Lung (tissue), 11 donors: ENCODE measurements at regions not wholly inside any gene's neighbourhood (a gene's known extent, or its start where the extent isn't known, plus 50 kb on each side); places are given as distances from the start of the nearest gene placed in this dataset.

Experiments used
- ATAC-seq: fragments of 200-7000 bp; cut with Tn5 transposase; one replicate; pipeline ENCODE4 v1.9.1; 2020; ENCODE audit warnings: moderate number of reproducible peaks; ENCODE audit not compliant: insufficient read depth, low FRiP score
- DNase-seq, 3 donors: peaks; one replicate each; pipeline ENCODE4 v3.0.0-alpha.2; 2013 to 2017
- H3K27ac ChIP-seq, 2 donors: one replicate each; pipeline ENCODE4 v1.5.1; 2013; ENCODE audit warnings: mild to moderate bottlenecking in 2 of 2, moderate library complexity in 2 of 2, control low read depth in 1 of 2, inconsistent platforms in 1 of 2, low read depth in 1 of 2, low read length in 1 of 2
- H3K27me3 ChIP-seq, 3 donors: one replicate each; pipeline ENCODE4 v1.5.1; 2013; ENCODE audit warnings: low read length in 2 of 3; ENCODE audit not compliant: control insufficient read depth in 3 of 3, insufficient read depth in 3 of 3
- H3K36me3 ChIP-seq, 4 donors: one replicate each; pipeline ENCODE4 v1.5.1; 2013; ENCODE audit warnings: low read length in 4 of 4, mild to moderate bottlenecking in 1 of 4, moderate library complexity in 1 of 4; ENCODE audit not compliant: control insufficient read depth in 4 of 4, insufficient read depth in 4 of 4
- H3K4me1 ChIP-seq, 5 donors: one replicate each; pipeline ENCODE4 v1.5.1; 2013; ENCODE audit warnings: low read length in 5 of 5, mild to moderate bottlenecking in 2 of 5, moderate library complexity in 1 of 5; ENCODE audit not compliant: control insufficient read depth in 5 of 5, insufficient read depth in 5 of 5
- H3K4me3 ChIP-seq: one replicate; pipeline ENCODE4 v1.5.1; 2013; ENCODE audit warnings: mild to moderate bottlenecking, control low read depth, moderate library complexity
- H3K9ac ChIP-seq, 2 donors: one replicate each; pipeline ENCODE4 v1.5.1; 2013; ENCODE audit warnings: low read length in 2 of 2, control low read depth in 1 of 2; ENCODE audit not compliant: insufficient read depth in 1 of 2
- H3K9me3 ChIP-seq, 4 donors: one replicate each; pipeline ENCODE4 v1.5.1; 2013; ENCODE audit warnings: low read length in 3 of 4, mild to moderate bottlenecking in 1 of 4, moderate library complexity in 1 of 4; ENCODE audit not compliant: control insufficient read depth in 4 of 4, insufficient read depth in 3 of 4
- CTCF ChIP-seq: IDR thresholded peaks from 2 replicates; pipeline ENCODE4 v1.5.1; 2012; ENCODE audit warnings: mild to moderate bottlenecking; ENCODE audit errors: control extremely low read depth, extremely low read depth
- WGBS, 2 donors: extraction: QIAGEN DNeasy Blood & Tissue Kit; methylation state at CpG; one replicate each; pipeline ENCODE4 v1.1.7; 2013; 5-methylcytosine and 5-hydroxymethylcytosine counted together
- donor health status: control.
- donor health status: control.
- donor health status: Bipolar disorder and iron deficiency.
- donor health status: healthy.
- donor health status: DM: yes; HTN: yes; CAD: no.

DNA sequence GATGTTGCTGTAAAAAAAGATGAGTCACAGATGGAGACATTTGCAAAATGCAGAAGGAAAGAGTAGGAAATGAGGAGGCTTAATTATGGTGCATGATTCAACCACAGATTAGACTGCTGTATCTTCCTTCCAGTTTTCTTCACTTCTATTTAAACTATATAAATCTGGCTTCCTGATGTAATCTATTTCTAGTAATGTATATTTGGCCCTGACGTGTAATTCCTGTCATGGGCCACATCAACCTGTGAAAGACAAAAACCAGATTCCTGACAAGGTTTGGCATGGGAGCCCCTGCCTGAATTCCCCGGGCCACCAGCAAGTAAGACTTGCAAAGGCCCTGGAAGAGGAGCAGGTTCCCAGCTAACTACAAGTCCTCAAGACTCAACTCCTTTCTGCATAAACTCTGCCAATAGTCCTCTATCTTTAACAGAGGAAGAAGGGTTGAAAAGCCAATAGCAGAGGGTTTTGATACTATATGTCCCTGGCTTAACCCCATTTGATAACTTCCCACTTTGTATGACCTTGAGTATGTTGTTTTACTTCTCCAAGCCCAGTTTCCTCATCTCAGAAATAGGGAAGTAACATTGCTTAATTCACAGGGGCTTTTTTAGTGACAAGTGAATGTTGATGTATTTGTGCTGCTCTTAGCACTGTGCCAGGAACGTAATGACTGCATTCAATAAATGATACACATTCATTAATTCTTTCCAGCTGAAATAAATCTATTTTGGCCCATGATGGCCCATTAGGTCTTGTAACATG, 172.7 kb downstream of the SPRY2 start:
- Histone ChIP-seq H3K36me3 (no peaks in the 10 kb centered on the region), H3K27me3 (peaks cover 0 to 2% (median 0%) of the 10 kb centered on the region in 3 donors), H3K9me3 (no peaks in the 10 kb centered on the region), H3K9ac (no peak overlapping the region), H3K27ac (no peak overlapping the region), H3K4me3 (no peak overlapping the region), H3K4me1 (no peaks in the 10 kb centered on the region)
- no peak for TF ChIP-seq CTCF
- DNase-seq, result no peak
- 37 to 57% methylated on average over 3 of the region's 3 CpGs for WGBS, 2 donors
- ATAC-seq, result peak; percentile 30

GRCh38 chr13:80166352-80166751, 174.6 kb downstream of the SPRY2 start:
- no peaks in the 10 kb centered on the region for H3K4me1 ChIP-seq
- H3K27me3 ChIP-seq, result peaks cover 0 to 2% (median 0%) of the 10 kb centered on the region in 3 donors
- no peaks in the 10 kb centered on the region for H3K36me3 ChIP-seq
- no peak for TF ChIP-seq CTCF
- DNase-seq (no peak), ATAC-seq (no peak)
- no peak overlapping the region for H3K27ac ChIP-seq
- WGBS, 2 donors, result 66 to 86% methylated on average over 5 of the region's 5 CpGs
- H3K4me3 ChIP-seq, result no peak overlapping the region
- H3K9ac ChIP-seq, result no peak overlapping the region
- no peaks in the 10 kb centered on the region for H3K9me3 ChIP-seq

- no peaks in the 10 kb centered on the region for H3K4me1 ChIP-seq
- H3K9ac ChIP-seq, result no peak overlapping the region
- H3K4me3 ChIP-seq, result no peak overlapping the region
- no peaks in the 10 kb centered on the region for H3K9me3 ChIP-seq
- DNase-seq (no peak), ATAC-seq (no peak)
- H3K36me3 ChIP-seq, result no peaks in the 10 kb centered on the region
- no peak overlapping the region for H3K27ac ChIP-seq
- no peak for TF ChIP-seq CTCF
- H3K27me3 ChIP-seq, result peaks cover 0 to 2% (median 0%) of the 10 kb centered on the region in 3 donors
- 83 to 84% methylated on average over 5 of the region's 5 CpGs for WGBS, 2 donors
Measured at GRCh38 chr13:80164462-80164861, 176.5 kb downstream of the SPRY2 start.

- 91 to 94% methylated on average over 5 of the region's 5 CpGs for WGBS, 2 donors
- ATAC-seq, result no peak
- peaks cover 0 to 6% (median 0%) of the 10 kb centered on the region in 5 donors for H3K4me1 ChIP-seq
- H3K9me3 ChIP-seq, result no peaks in the 10 kb centered on the region
- no peak for TF ChIP-seq CTCF
- H3K27me3 ChIP-seq, result peaks cover 0 to 2% (median 0%) of the 10 kb centered on the region in 3 donors
- no peak overlapping the region for H3K4me3 ChIP-seq
- H3K36me3 ChIP-seq, result no peaks in the 10 kb centered on the region
- no peak overlapping the region for H3K27ac ChIP-seq
- H3K9ac ChIP-seq, result no peak overlapping the region
- no peak for DNase-seq
Measured at GRCh38 chr13:80161896-80162295, 179.0 kb downstream of the SPRY2 start.
